NCI-H1105 treated with DMSO at 0.1 percent for 48 hours (cell line): ENCODE measurements at regions not wholly inside any gene's neighbourhood (a gene's known extent, or its start where the extent isn't known, plus 50 kb on each side); places are given as distances from the start of the nearest gene placed in this dataset.

ENCODE experiments used
- DNase-seq: peaks from one replicate; lab custom pipeline; 2025; lab: John Stamatoyannopoulos, UW

- no peak for DNase-seq
Measured at GRCh38 chr5:135248801-135249231, 150.2 kb downstream of the MACROH2A1 start.

GRCh38 chr5:135246923-135247795, 151.9 kb downstream of the MACROH2A1 start:
- DNase-seq = no peak

GRCh38 chr5:135246605-135246922, 152.5 kb downstream of the MACROH2A1 start:
- DNase-seq = no peak

GRCh38 chr5:135245521-135246499, 153.2 kb downstream of the MACROH2A1 start:
- DNase-seq = no peak

GRCh38 chr5:135244620-135245021, 154.4 kb downstream of the MACROH2A1 start:
- DNase-seq = no peak

- DNase-seq = no peak
Measured at GRCh38 chr5:135243556-135244285, 155.3 kb downstream of the MACROH2A1 start.

GRCh38 chr5:135242866-135243555, 156.0 kb downstream of the MACROH2A1 start:
- DNase-seq = no peak

GRCh38 chr5:135242021-135242865, 156.8 kb downstream of the MACROH2A1 start:
- DNase-seq = no peak

GRCh38 chr5:135241536-135241935, 157.5 kb downstream of the MACROH2A1 start:
- no peak for DNase-seq

GRCh38 chr5:135240781-135241360, 158.2 kb downstream of the MACROH2A1 start:
- DNase-seq = no peak

- DNase-seq = no peak
Measured at GRCh38 chr5:135240283-135240633, 158.8 kb downstream of the MACROH2A1 start.

GRCh38 chr5:135239453-135240282, 159.4 kb downstream of the MACROH2A1 start:
- no peak for DNase-seq

GRCh38 chr5:135238622-135239452, 160.2 kb downstream of the MACROH2A1 start:
- no peak for DNase-seq

- DNase-seq = no peak
Measured at GRCh38 chr5:135237748-135238103, 161.3 kb downstream of the MACROH2A1 start.

GRCh38 chr5:135236908-135237747, 161.9 kb downstream of the MACROH2A1 start:
- DNase-seq = no peak

GRCh38 chr5:135236228-135236907, 162.7 kb downstream of the MACROH2A1 start:
- DNase-seq = no peak
